ENCODE measurements at regions not wholly inside any gene's neighbourhood (a gene's known extent, or its start where the extent isn't known, plus 50 kb on each side); places are given as distances from the start of the nearest gene placed in this dataset.

DNA sequence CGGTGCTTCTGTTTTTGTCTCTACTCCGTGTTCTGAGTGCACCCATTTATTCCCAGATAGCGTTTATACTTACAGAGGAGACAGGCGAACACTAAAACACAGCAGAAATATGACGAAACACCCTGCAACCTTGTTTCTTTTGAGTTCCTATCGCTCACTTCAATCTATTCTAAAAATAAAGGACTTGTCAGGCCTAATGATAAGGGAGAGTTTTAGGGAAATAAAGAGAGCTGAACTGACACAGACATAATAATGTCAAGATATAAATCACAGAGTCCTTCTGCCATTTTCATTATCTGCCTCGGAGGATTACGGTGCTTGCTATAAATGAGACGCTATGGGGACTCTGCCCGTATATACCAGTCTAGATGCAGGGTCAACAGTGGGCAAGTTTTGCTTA lies 659.7 kb upstream of the SALL3 start:
- DNase-seq (ENCODE audit: low spot score): no peak
- Histone ChIP-seq H3K4me3 (ENCODE audit: low read depth, low read length, poor library complexity, severe bottlenecking) (no peak overlapping the region), H3K4me1 (ENCODE audit: insufficient read depth, low read length, poor library complexity, severe bottlenecking) (no peaks in the 10 kb centered on the region), H3K27me3 (replicated peaks; ENCODE audit: insufficient read depth, low read depth, low read length, poor library complexity) (no peaks in the 10 kb centered on the region), H3K27ac (ENCODE audit: low read depth, low read length, poor library complexity, severe bottlenecking) (no peak overlapping the region), H3K9me3 (ENCODE audit: low read depth, low read length, poor library complexity, severe bottlenecking) (peaks cover 7% of the 10 kb centered on the region), H3K36me3 (ENCODE audit: insufficient read depth, low read length, poor library complexity, severe bottlenecking) (no peaks in the 10 kb centered on the region)
- intact Hi-C loops (cut with micrococcal nuclease; ENCODE audit: unreplicated experiment): no loop called here
- POLR2A ChIA-PET (ENCODE audit: low non-redundant PET): no interaction called here
- CTCF ChIA-PET: no interaction called here
- TF ChIP-seq, protein P1, sequence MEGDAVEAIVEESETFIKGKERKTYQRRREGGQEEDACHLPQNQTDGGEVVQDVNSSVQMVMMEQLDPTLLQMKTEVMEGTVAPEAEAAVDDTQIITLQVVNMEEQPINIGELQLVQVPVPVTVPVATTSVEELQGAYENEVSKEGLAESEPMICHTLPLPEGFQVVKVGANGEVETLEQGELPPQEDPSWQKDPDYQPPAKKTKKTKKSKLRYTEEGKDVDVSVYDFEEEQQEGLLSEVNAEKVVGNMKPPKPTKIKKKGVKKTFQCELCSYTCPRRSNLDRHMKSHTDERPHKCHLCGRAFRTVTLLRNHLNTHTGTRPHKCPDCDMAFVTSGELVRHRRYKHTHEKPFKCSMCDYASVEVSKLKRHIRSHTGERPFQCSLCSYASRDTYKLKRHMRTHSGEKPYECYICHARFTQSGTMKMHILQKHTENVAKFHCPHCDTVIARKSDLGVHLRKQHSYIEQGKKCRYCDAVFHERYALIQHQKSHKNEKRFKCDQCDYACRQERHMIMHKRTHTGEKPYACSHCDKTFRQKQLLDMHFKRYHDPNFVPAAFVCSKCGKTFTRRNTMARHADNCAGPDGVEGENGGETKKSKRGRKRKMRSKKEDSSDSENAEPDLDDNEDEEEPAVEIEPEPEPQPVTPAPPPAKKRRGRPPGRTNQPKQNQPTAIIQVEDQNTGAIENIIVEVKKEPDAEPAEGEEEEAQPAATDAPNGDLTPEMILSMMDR (conservative IDR thresholded peaks at IDR 0.05; ENCODE audit: low read depth, low read length): no peak
- no peak for TF ChIP-seq EZH2 (IDR thresholded peaks at IDR 0.05; ENCODE audit: borderline replicate concordance, low read depth, low read length, poor library complexity, severe bottlenecking)
- BruUV-seq (replicated peaks): no TSS peak

DNA sequence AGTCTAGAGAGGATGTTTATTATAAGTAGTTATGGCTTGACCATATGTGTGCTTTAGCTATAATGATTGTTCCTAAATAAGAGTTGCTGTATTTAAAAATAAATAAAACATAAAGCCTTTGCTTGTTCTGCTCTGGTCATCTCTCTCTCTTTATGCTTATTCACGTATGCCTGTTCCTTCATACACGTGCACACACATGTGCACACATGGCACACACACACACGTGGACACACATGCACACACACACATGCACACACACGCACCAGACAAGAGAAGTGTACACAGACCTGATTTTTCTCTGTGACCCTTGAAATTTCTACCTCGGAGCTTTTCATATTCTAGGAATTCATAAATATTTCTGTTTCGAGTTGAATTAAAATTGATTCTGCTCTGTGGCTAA lies 658.2 kb upstream of the SALL3 start:
- intact Hi-C loops (cut with micrococcal nuclease; ENCODE audit: unreplicated experiment): no loop called here
- H3K27ac ChIP-seq (ENCODE audit: low read depth, low read length, poor library complexity, severe bottlenecking): no peak overlapping the region
- H3K27me3 ChIP-seq (replicated peaks; ENCODE audit: insufficient read depth, low read depth, low read length, poor library complexity): no peaks in the 10 kb centered on the region
- POLR2A ChIA-PET (ENCODE audit: low non-redundant PET): no interaction called here
- CTCF ChIA-PET: no interaction called here
- peaks cover 7% of the 10 kb centered on the region for H3K9me3 ChIP-seq (ENCODE audit: low read depth, low read length, poor library complexity, severe bottlenecking)
- no TSS peak for BruUV-seq (replicated peaks)
- TF ChIP-seq, protein P1 (conservative IDR thresholded peaks at IDR 0.05; ENCODE audit: low read depth, low read length): no peak
- TF ChIP-seq EZH2 (IDR thresholded peaks at IDR 0.05; ENCODE audit: borderline replicate concordance, low read depth, low read length, poor library complexity, severe bottlenecking): no peak
- no peak overlapping the region for H3K4me3 ChIP-seq (ENCODE audit: low read depth, low read length, poor library complexity, severe bottlenecking)
- H3K4me1 ChIP-seq (ENCODE audit: insufficient read depth, low read length, poor library complexity, severe bottlenecking): no peaks in the 10 kb centered on the region
- no peaks in the 10 kb centered on the region for H3K36me3 ChIP-seq (ENCODE audit: insufficient read depth, low read length, poor library complexity, severe bottlenecking)
- no peak for DNase-seq (ENCODE audit: low spot score)

DNA sequence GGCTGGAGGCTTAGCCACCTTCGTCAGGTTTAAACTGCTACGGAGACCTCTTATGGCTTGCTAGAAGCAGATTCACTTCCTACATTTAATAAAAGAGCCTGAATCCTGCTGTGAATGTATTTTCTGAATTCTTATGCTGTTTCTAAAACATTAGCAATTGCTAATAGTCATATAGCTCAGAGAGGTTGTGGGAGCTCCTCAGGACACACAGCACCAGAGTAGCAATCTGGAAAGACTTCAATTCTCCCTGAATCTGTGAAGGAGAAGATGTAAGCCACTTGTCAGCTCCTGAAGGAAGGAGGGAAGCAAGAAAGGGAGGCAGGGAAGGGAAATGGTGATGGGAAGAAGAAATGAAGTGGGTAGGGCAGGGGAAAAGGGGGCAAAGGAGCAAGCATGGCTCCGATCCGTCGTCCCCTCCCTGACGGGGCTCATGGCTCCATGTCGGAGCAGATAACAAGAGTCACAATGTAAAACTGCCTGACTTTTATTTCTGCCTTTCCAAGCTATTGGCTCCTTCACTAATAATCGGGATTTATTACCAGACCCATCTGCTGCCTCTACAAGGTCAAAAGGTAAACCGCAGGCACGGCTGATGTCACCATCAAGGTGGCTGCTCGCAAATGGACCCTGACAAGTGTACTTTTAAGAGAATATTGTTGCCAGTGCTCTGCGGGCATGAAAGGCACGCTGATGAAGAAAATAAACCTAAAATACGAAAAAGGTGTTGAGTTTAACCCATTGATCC lies 656.0 kb upstream of the SALL3 start:
- CTCF ChIA-PET: no interaction called here
- H3K27ac ChIP-seq (ENCODE audit: low read depth, low read length, poor library complexity, severe bottlenecking): no peak overlapping the region

More for the DNA sequence above, 656.0 kb upstream of the SALL3 start:
- Histone ChIP-seq H3K4me3 (ENCODE audit: low read depth, low read length, poor library complexity, severe bottlenecking) (no peak overlapping the region), H3K27me3 (replicated peaks; ENCODE audit: insufficient read depth, low read depth, low read length, poor library complexity) (no peaks in the 10 kb centered on the region), H3K9me3 (ENCODE audit: low read depth, low read length, poor library complexity, severe bottlenecking) (peaks cover 7% of the 10 kb centered on the region), H3K36me3 (ENCODE audit: insufficient read depth, low read length, poor library complexity, severe bottlenecking) (no peaks in the 10 kb centered on the region), H3K4me1 (ENCODE audit: insufficient read depth, low read length, poor library complexity, severe bottlenecking) (no peaks in the 10 kb centered on the region)
- no TSS peak for BruUV-seq (replicated peaks)
- DNase-seq (ENCODE audit: low spot score): no peak
- intact Hi-C loops (cut with micrococcal nuclease; ENCODE audit: unreplicated experiment): no loop called here
- POLR2A ChIA-PET (ENCODE audit: low non-redundant PET): no interaction called here
- TF ChIP-seq EZH2 (IDR thresholded peaks at IDR 0.05; ENCODE audit: borderline replicate concordance, low read depth, low read length, poor library complexity, severe bottlenecking): no peak
- TF ChIP-seq, protein P1 (conservative IDR thresholded peaks at IDR 0.05; ENCODE audit: low read depth, low read length): no peak
